Suprapubic skin (tissue), 4 donors: ENCODE measurements at regions not wholly inside any gene's neighbourhood (a gene's known extent, or its start where the extent isn't known, plus 50 kb on each side); places are given as distances from the start of the nearest gene placed in this dataset.

ENCODE experiments used
- DNase-seq, 2 donors: peaks; one replicate each; pipeline ENCODE4 v3.0.0-alpha.2; 2019; ENCODE audit warnings: low spot score in 2 of 2
- H3K27ac ChIP-seq: fragments of 200-600 bp; sonication (generic); one replicate; pipeline ENCODE4 v1.5.1; 2019
- H3K27me3 ChIP-seq: fragments of 200-600 bp; sonication (generic); one replicate; pipeline ENCODE4 v1.5.1; 2019
- H3K36me3 ChIP-seq: fragments of 200-600 bp; sonication (generic); one replicate; pipeline ENCODE4 v1.5.1; 2019
- H3K4me1 ChIP-seq: fragments of 200-600 bp; sonication (generic); one replicate; pipeline ENCODE4 v1.5.1; 2019
- H3K4me3 ChIP-seq: fragments of 200-600 bp; sonication (generic); one replicate; pipeline ENCODE4 v1.5.1; 2019; ENCODE audit warnings: mild to moderate bottlenecking
- H3K9me3 ChIP-seq: fragments of 200-600 bp; sonication (generic); one replicate; pipeline ENCODE4 v1.5.1; 2019
- EP300 ChIP-seq: sonication (generic); formaldehyde crosslinking; IDR thresholded peaks from one replicate; pipeline ENCODE4 v1.6.1; 2017; ENCODE audit warnings: antibody characterized with exemption
- POLR2A ChIP-seq, 2 donors: fragments of 450-650 bp; IDR thresholded peaks; one replicate each; pipeline ENCODE4 v1.6.1; 2017; ENCODE audit warnings: antibody characterized with exemption in 2 of 2, mild to moderate bottlenecking in 2 of 2, moderate library complexity in 2 of 2
- POLR2AphosphoS5 ChIP-seq, 3 donors: sonication (generic); formaldehyde crosslinking; IDR thresholded peaks; one replicate each; pipeline ENCODE4 v1.6.1; 2017; ENCODE audit warnings: antibody characterized with exemption in 3 of 3
- WGBS: methylation state at CpG from one replicate; pipeline ENCODE4 v1.1.5; 2018; 5-methylcytosine and 5-hydroxymethylcytosine counted together
- TF ChIP-seq, protein P1 (sequence below), 2 donors: fragments of 200-600 bp in 1 of 2; fragments of 450-650 bp in 1 of 2; sonication (generic) in 1 of 2; IDR thresholded peaks; one replicate each; pipeline ENCODE4 v1.5.1; 2016 to 2019; ENCODE audit warnings: antibody characterized with exemption in 2 of 2, mild to moderate bottlenecking in 1 of 2, moderate library complexity in 1 of 2

DNA sequence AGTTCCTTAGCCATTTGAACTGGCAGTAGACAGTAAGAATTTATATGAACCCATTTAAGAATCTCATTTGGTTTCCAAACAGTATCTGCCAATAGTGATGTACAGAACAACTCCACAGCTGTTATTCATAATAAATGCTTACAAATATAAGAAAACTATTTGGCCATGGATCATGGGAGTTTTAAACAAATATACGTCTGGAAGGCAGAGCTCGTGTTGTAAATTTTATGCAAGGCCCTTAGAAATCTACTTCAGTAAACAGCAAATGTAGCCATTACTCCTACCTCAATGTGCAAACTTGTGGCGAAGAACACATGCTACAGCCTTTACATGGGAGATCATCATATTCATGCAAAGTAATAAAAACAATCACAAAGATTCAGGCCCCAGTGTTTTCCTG is 65.3 kb upstream of the NANOGP8 start:
- Histone ChIP-seq H3K36me3 (no peaks in the 10 kb centered on the region), H3K4me1 (no peaks in the 10 kb centered on the region), H3K9me3 (no peaks in the 10 kb centered on the region), H3K4me3 (no peak overlapping the region), H3K27me3 (no peaks in the 10 kb centered on the region), H3K27ac (no peak overlapping the region)
- 86% methylated on average over 3 of the region's 3 CpGs for WGBS
- no peak for DNase-seq
- TF ChIP-seq POLR2A (IDR thresholded peaks at IDR 0.05) (no peak), EP300 (no peak), POLR2AphosphoS5 (IDR thresholded peaks at IDR 0.05) (no peak)
- TF ChIP-seq, protein P1, sequence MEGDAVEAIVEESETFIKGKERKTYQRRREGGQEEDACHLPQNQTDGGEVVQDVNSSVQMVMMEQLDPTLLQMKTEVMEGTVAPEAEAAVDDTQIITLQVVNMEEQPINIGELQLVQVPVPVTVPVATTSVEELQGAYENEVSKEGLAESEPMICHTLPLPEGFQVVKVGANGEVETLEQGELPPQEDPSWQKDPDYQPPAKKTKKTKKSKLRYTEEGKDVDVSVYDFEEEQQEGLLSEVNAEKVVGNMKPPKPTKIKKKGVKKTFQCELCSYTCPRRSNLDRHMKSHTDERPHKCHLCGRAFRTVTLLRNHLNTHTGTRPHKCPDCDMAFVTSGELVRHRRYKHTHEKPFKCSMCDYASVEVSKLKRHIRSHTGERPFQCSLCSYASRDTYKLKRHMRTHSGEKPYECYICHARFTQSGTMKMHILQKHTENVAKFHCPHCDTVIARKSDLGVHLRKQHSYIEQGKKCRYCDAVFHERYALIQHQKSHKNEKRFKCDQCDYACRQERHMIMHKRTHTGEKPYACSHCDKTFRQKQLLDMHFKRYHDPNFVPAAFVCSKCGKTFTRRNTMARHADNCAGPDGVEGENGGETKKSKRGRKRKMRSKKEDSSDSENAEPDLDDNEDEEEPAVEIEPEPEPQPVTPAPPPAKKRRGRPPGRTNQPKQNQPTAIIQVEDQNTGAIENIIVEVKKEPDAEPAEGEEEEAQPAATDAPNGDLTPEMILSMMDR (IDR thresholded peaks at IDR 0.05) = no peak

DNA sequence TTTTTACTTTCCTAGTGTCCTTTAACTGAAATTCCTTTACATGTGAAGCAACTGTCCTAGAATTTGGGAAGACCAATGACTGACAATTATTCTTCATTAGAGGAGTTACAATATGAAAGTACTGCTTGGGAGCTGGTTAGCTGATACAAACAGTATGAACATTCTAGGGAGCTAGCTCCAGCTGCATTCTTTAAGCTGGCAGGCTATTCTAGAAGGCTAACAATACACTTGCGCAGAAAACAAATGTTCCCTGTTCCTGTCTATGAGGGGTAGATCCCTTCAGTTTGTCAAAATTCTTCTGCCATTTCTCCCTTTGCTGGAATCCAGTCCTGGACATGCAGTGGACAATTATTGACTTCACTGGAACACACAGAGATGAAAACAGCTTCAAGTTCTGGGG is 60.2 kb upstream of the NANOGP8 start:
- 89% methylated on average over 1 of the region's 1 CpG for WGBS
- H3K36me3 ChIP-seq = no peaks in the 10 kb centered on the region
- no peak for TF ChIP-seq POLR2AphosphoS5 (IDR thresholded peaks at IDR 0.05)
- TF ChIP-seq POLR2A (IDR thresholded peaks at IDR 0.05) = no peak
- TF ChIP-seq, protein P1 (IDR thresholded peaks at IDR 0.05) = no peak
- no peak for TF ChIP-seq EP300
- no peak for DNase-seq
- no peak overlapping the region for H3K4me3 ChIP-seq
- H3K9me3 ChIP-seq = no peaks in the 10 kb centered on the region
- H3K27me3 ChIP-seq = no peaks in the 10 kb centered on the region
- no peak overlapping the region for H3K27ac ChIP-seq
- peaks cover 11% of the 10 kb centered on the region for H3K4me1 ChIP-seq

DNA sequence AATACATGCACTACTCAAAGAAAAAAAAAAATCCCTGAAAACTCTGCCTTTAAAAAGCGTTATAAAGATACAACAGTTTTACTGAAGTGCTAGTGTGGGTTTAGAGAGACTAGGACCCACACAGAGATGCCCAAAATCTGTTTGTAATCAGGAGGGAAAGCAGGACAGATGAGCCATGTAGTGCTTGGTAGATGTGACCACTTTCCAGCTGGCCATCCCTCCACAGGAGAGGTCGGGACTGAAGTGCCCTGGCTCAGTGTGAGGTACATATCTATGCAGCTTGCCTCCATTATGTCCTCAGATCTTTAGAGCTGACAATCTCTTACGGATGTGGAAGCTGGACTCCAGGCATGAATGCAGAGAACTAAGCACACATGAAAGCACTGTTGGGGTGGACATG is 57.5 kb upstream of the NANOGP8 start:
- peaks cover 11% of the 10 kb centered on the region for H3K4me1 ChIP-seq
- no peak overlapping the region for H3K4me3 ChIP-seq
- DNase-seq = no peak
- H3K27me3 ChIP-seq = no peaks in the 10 kb centered on the region
- 57% methylated on average over 3 of the region's 3 CpGs for WGBS
- no peaks in the 10 kb centered on the region for H3K9me3 ChIP-seq
- no peaks in the 10 kb centered on the region for H3K36me3 ChIP-seq
- H3K27ac ChIP-seq = no peak overlapping the region
- TF ChIP-seq, protein P1 (IDR thresholded peaks at IDR 0.05) = no peak
- TF ChIP-seq POLR2A (IDR thresholded peaks at IDR 0.05) (no peak), EP300 (no peak), POLR2AphosphoS5 (IDR thresholded peaks at IDR 0.05) (no peak)

DNA sequence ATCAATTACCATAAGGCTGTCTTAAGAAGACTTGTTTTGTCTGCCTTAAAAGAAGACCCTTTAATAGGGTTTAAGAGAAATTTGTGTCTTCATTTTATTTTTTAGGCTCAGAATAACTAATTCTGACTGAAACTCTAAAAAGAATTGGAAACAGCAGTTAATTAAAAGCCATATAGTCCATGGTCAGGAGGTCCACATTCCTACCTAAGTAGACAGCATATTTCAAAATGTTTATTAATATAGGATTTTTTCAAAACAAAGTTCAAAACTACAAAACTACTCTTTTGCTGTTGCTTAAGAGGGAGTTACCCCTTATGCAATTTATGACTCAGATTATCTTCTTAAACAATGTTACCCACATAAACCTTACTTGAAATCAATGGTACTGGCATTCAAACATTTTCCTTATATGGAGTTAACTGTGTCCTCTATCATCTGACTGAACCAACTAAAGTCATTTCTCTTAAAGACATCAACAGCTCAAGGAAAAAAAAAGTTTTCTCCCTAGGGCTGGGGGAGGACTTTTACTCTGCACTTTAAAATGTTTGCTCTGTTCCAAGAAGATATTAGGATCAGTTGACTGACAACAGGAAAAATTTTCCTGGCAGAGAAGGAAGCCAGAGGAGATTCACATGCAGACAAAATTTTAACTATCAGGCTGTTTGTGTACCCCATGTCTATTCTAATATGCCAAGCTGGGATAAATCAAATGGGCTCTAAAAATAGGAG is 56.8 kb upstream of the NANOGP8 start:
- TF ChIP-seq POLR2A (IDR thresholded peaks at IDR 0.05) (no peak), POLR2AphosphoS5 (IDR thresholded peaks at IDR 0.05) (no peak), EP300 (no peak)
- TF ChIP-seq, protein P1 (IDR thresholded peaks at IDR 0.05) = no peak
- Histone ChIP-seq H3K9me3 (no peaks in the 10 kb centered on the region), H3K4me3 (no peak overlapping the region), H3K27me3 (no peaks in the 10 kb centered on the region), H3K27ac (no peak overlapping the region), H3K4me1 (peaks cover 11% of the 10 kb centered on the region), H3K36me3 (no peaks in the 10 kb centered on the region)
- no peak for DNase-seq

DNA sequence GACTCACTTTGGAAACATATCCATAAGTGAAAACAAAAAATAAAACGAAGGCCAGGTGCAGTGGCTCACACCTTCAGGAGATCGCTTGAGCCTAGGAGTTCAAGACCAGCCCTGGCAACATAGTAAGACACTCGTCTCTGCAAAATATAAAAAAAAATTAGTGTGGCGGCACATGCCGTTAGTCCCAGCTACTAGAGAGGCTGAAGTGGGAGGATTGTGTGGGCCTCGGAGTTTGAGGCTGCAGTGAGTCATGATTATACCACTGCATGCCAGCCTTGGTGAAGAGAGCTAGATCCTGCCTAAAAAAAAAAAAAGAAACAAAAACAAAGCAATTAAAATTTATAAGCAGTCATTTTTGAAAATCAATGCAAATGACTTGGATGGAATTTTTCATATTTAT is 54.7 kb upstream of the NANOGP8 start:
- no peak for DNase-seq
- H3K27me3 ChIP-seq = no peaks in the 10 kb centered on the region
- H3K4me1 ChIP-seq = peaks cover 11% of the 10 kb centered on the region
- TF ChIP-seq, protein P1 (IDR thresholded peaks at IDR 0.05) = no peak
- TF ChIP-seq POLR2AphosphoS5 (IDR thresholded peaks at IDR 0.05) (no peak), EP300 (no peak), POLR2A (IDR thresholded peaks at IDR 0.05) (no peak)
- no peak overlapping the region for H3K27ac ChIP-seq
- no peaks in the 10 kb centered on the region for H3K36me3 ChIP-seq
- WGBS = 81% methylated on average over 6 of the region's 6 CpGs
- H3K9me3 ChIP-seq = no peaks in the 10 kb centered on the region
- H3K4me3 ChIP-seq = no peak overlapping the region
